ENCODE measurements at regions not wholly inside any gene's neighbourhood (a gene's known extent, or its start where the extent isn't known, plus 50 kb on each side); places are given as distances from the start of the nearest gene placed in this dataset.

- TF ChIP-seq CTCF (IDR thresholded peaks at IDR 0.05) = no peak
- TF ChIP-seq POLR2A (IDR thresholded peaks at IDR 0.05) = no peak
Observed at GRCh38 chr10:43707770-43708169, 59.1 kb upstream of the ZNF32 start.
